ENCODE measurements at regions not wholly inside any gene's neighbourhood (a gene's known extent, or its start where the extent isn't known, plus 50 kb on each side); places are given as distances from the start of the nearest gene placed in this dataset.

GRCh38 chr4:15354371-15355297 lies 73.2 kb upstream of the C1QTNF7 start:
- Histone ChIP-seq H3K4me2 (replicated peaks; ENCODE audit: extremely low read depth, low read length, poor library complexity, severe bottlenecking) (no peak overlapping the region), H3K9ac (ENCODE audit: insufficient read depth, low read length, poor library complexity, severe bottlenecking) (no peak overlapping the region), H3K27me3 (ENCODE audit: control insufficient read depth in 2 of 2, insufficient read depth in 2 of 2, low read length in 2 of 2) (no peaks in the 10 kb centered on the region), H3K27ac (ENCODE audit: low read depth in 1 of 2, low read length in 2 of 2) (no peak overlapping the region), H3K36me3 (replicated peaks in 1 of 2; ENCODE audit: control insufficient read depth in 1 of 2, insufficient read depth in 2 of 2, low read length in 2 of 2) (no peaks in the 10 kb centered on the region), H3K9me3 (replicated peaks in 1 of 2; ENCODE audit: control insufficient read depth in 1 of 2, insufficient read depth in 1 of 2, low read length in 2 of 2) (no peaks in the 10 kb centered on the region), H3K79me2 (ENCODE audit: insufficient read depth, low read length) (no peaks in the 10 kb centered on the region), H2AFZ (ENCODE audit: insufficient read depth, low read depth, low read length, poor library complexity, severe bottlenecking) (no peak overlapping the region), H3K4me3 (replicated peaks in 1 of 3; ENCODE audit: low read depth in 2 of 3, low read length in 3 of 3) (no peak overlapping the region), H3K4me1 (ENCODE audit: control insufficient read depth in 1 of 2, insufficient read depth in 2 of 2, low read length in 2 of 2) (no peaks in the 10 kb centered on the region), H4K20me1 (ENCODE audit: insufficient read depth, low read length) (no peaks in the 10 kb centered on the region)
- 75% methylated on average over 5 of the region's 8 CpGs for WGBS (ENCODE audit: insufficient coverage)
- Mint-ChIP-seq H3K27ac (no peak overlapping the region), H3K9me3 (peaks cover 0 to 5% (median 0%) of the 10 kb centered on the region in 7 donors), H3K4me1 (peaks cover 2% of the 10 kb centered on the region), H3K4me3 (no peak overlapping the region), H3K27me3 (ENCODE audit: low read depth in 3 of 3) (peaks cover 0 to 7% (median 0%) of the 10 kb centered on the region in 3 donors), H3K36me3 (no peaks in the 10 kb centered on the region)
- TF ChIP-seq CTCF (IDR thresholded peaks at IDR 0.05) = no peak
- DNase-seq = no peak
- intact Hi-C loops (cut with micrococcal nuclease) = no loop called here

- no peaks in the 10 kb centered on the region for H4K20me1 ChIP-seq (ENCODE audit: insufficient read depth, low read length)
- H3K27me3 Mint-ChIP-seq (ENCODE audit: low read depth in 3 of 3) = peaks cover 0 to 2% (median 1%) of the 10 kb centered on the region in 3 donors
Measured at GRCh38 chr4:15361529-15361928, 66.3 kb upstream of the C1QTNF7 start.

More at GRCh38 chr4:15361529-15361928, 66.3 kb upstream of the C1QTNF7 start:
- H3K4me3 ChIP-seq (replicated peaks in 1 of 3; ENCODE audit: low read depth in 2 of 3, low read length in 3 of 3) = no peak overlapping the region
- H3K27ac ChIP-seq (ENCODE audit: low read depth in 1 of 2, low read length in 2 of 2) = no peak overlapping the region
- H3K9me3 ChIP-seq (replicated peaks in 1 of 2; ENCODE audit: control insufficient read depth in 1 of 2, insufficient read depth in 1 of 2, low read length in 2 of 2) = no peaks in the 10 kb centered on the region
- no peaks in the 10 kb centered on the region for H3K27me3 ChIP-seq (ENCODE audit: control insufficient read depth in 2 of 2, insufficient read depth in 2 of 2, low read length in 2 of 2)
- Mint-ChIP-seq H3K36me3 (no peaks in the 10 kb centered on the region), H3K27ac (no peak overlapping the region), H3K4me3 (no peak overlapping the region), H3K9me3 (peaks cover 0 to 4% (median 0%) of the 10 kb centered on the region in 7 donors), H3K4me1 (peaks cover under 1% of the 10 kb centered on the region)
- no peak overlapping the region for H2AFZ ChIP-seq (ENCODE audit: insufficient read depth, low read depth, low read length, poor library complexity, severe bottlenecking)
- no peak overlapping the region for H3K4me2 ChIP-seq (replicated peaks; ENCODE audit: extremely low read depth, low read length, poor library complexity, severe bottlenecking)
- no peaks in the 10 kb centered on the region for H3K36me3 ChIP-seq (replicated peaks in 1 of 2; ENCODE audit: control insufficient read depth in 1 of 2, insufficient read depth in 2 of 2, low read length in 2 of 2)
- DNase-seq = no peak
- H3K79me2 ChIP-seq (ENCODE audit: insufficient read depth, low read length) = no peaks in the 10 kb centered on the region
- no peak overlapping the region for H3K9ac ChIP-seq (ENCODE audit: insufficient read depth, low read length, poor library complexity, severe bottlenecking)
- TF ChIP-seq CTCF (IDR thresholded peaks at IDR 0.05) = no peak
- H3K4me1 ChIP-seq (ENCODE audit: control insufficient read depth in 1 of 2, insufficient read depth in 2 of 2, low read length in 2 of 2) = peaks cover 0 to under 1% of the 10 kb centered on the region in 2 donors
- intact Hi-C loops (cut with micrococcal nuclease) = no loop called here
- WGBS (ENCODE audit: insufficient coverage) = no CpG with 5 or more reads among the region's 2 CpGs

Measured in CD14-positive monocyte (primary cell).